NOMO-1 treated with DMSO at 0.1 percent for 48 hours (cell line): ENCODE measurements at regions not wholly inside any gene's neighbourhood (a gene's known extent, or its start where the extent isn't known, plus 50 kb on each side); places are given as distances from the start of the nearest gene placed in this dataset.
"Not testable (repeated sequence)": the region's sequence is repeated elsewhere in the genome, so short reads cannot be mapped to it uniquely, and the experiment has no call there.

Source experiments
- DNase-seq: peaks from one replicate; lab custom pipeline; 2025; ENCODE audit not compliant: unreplicated experiment; lab: John Stamatoyannopoulos, UW

GRCh38 chr4:26235500-26235899, 85.3 kb upstream of the RBPJ start:
- no peak for DNase-seq

- no peak for DNase-seq
Measured at GRCh38 chr4:26237916-26238315, 82.9 kb upstream of the RBPJ start.

- no peak for DNase-seq
Measured at GRCh38 chr4:26238426-26238777, 82.4 kb upstream of the RBPJ start.

GRCh38 chr4:26238778-26239679, 81.8 kb upstream of the RBPJ start:
- DNase-seq, result no peak

- DNase-seq, result no peak
Measured at GRCh38 chr4:26239801-26240200, 81.0 kb upstream of the RBPJ start.

GRCh38 chr4:26241179-26241578, 79.6 kb upstream of the RBPJ start:
- DNase-seq, result no peak

GRCh38 chr4:26242451-26242850, 78.4 kb upstream of the RBPJ start:
- DNase-seq, result no peak

GRCh38 chr4:26244138-26244537, 76.7 kb upstream of the RBPJ start:
- DNase-seq, result not testable (repeated sequence)

- DNase-seq, result no peak
Measured at GRCh38 chr4:26248647-26249046, 72.2 kb upstream of the RBPJ start.

- DNase-seq, result no peak
Measured at GRCh38 chr4:26252349-26253025, 68.3 kb upstream of the RBPJ start.

- DNase-seq, result no peak
Measured at GRCh38 chr4:26253968-26254367, 66.8 kb upstream of the RBPJ start.

GRCh38 chr4:26255989-26256388, 64.8 kb upstream of the RBPJ start:
- no peak for DNase-seq

GRCh38 chr4:26257444-26257843, 63.4 kb upstream of the RBPJ start:
- DNase-seq, result peak; percentile 27

- DNase-seq, result peak; percentile 53
Measured at GRCh38 chr4:26257850-26258249, 63.0 kb upstream of the RBPJ start.

GRCh38 chr4:26260571-26260970, 60.2 kb upstream of the RBPJ start:
- DNase-seq, result no peak

- peak; percentile 65 for DNase-seq
Measured at GRCh38 chr4:26261405-26261804, 59.4 kb upstream of the RBPJ start.

- DNase-seq, result no peak
Measured at GRCh38 chr4:26263165-26263564, 57.6 kb upstream of the RBPJ start.

- no peak for DNase-seq
Measured at GRCh38 chr4:26264109-26264508, 56.7 kb upstream of the RBPJ start.

GRCh38 chr4:26267087-26267486, 53.7 kb upstream of the RBPJ start:
- no peak for DNase-seq

GRCh38 chr4:26268246-26268645, 52.6 kb upstream of the RBPJ start:
- DNase-seq, result peak; percentile 59

- no peak for DNase-seq
Measured at GRCh38 chr4:26269038-26269437, 51.8 kb upstream of the RBPJ start.
